Ishikawa (cell line): ENCODE measurements at regions not wholly inside any gene's neighbourhood (a gene's known extent, or its start where the extent isn't known, plus 50 kb on each side); places are given as distances from the start of the nearest gene placed in this dataset.

Source experiments
- CEBPB ChIP-seq: IDR thresholded peaks from 2 replicates; pipeline ENCODE4 v1.6.1; 2012
- CREB1 ChIP-seq: IDR thresholded peaks from 2 replicates; pipeline ENCODE4 v1.6.1; 2012; ENCODE audit warnings: low read depth
- EGR1 ChIP-seq: IDR thresholded peaks from 2 replicates; pipeline ENCODE4 v1.6.1; 2012
- EP300 ChIP-seq: IDR thresholded peaks from 2 replicates; pipeline ENCODE4 v1.6.1; 2012; ENCODE audit warnings: borderline replicate concordance
- FOXM1 ChIP-seq: IDR thresholded peaks from 2 replicates; pipeline ENCODE4 v1.6.1; 2012; ENCODE audit warnings: low read depth, borderline replicate concordance
- MAX ChIP-seq: IDR thresholded peaks from 2 replicates; pipeline ENCODE4 v1.6.1; 2012
- NFIC ChIP-seq: IDR thresholded peaks from 2 replicates; pipeline ENCODE4 v1.6.1; 2012
- RAD21 ChIP-seq: IDR thresholded peaks from 2 replicates; pipeline ENCODE4 v1.6.1; 2012; ENCODE audit warnings: low read depth
- REST ChIP-seq: IDR thresholded peaks from 2 replicates; pipeline ENCODE4 v1.6.1; 2012; ENCODE audit warnings: low read depth, mild to moderate bottlenecking
- TAF1 ChIP-seq: IDR thresholded peaks from 2 replicates; pipeline ENCODE4 v1.6.1; 2012; ENCODE audit warnings: low read depth, mild to moderate bottlenecking
- TCF12 ChIP-seq: IDR thresholded peaks from 2 replicates; pipeline ENCODE4 v1.6.1; 2012; ENCODE audit warnings: low read depth
- TEAD4 ChIP-seq: IDR thresholded peaks from 2 replicates; pipeline ENCODE4 v1.6.1; 2012
- USF1 ChIP-seq: IDR thresholded peaks from 2 replicates; pipeline ENCODE4 v1.6.1; 2012
- YY1 ChIP-seq: IDR thresholded peaks from 2 replicates; pipeline ENCODE4 v1.6.1; 2012; ENCODE audit warnings: low read depth
- ZBTB7A ChIP-seq: IDR thresholded peaks from 2 replicates; pipeline ENCODE4 v1.6.1; 2012; ENCODE audit warnings: low read depth

GRCh38 chr2:224174521-224174920 lies 135.4 kb upstream of the SERPINE2 start:
- no peak for TF ChIP-seq TCF12
- no peak for TF ChIP-seq EGR1
- no peak for TF ChIP-seq CREB1
- no peak for TF ChIP-seq NFIC
- no peak for TF ChIP-seq CEBPB
- no peak for TF ChIP-seq RAD21
- no peak for TF ChIP-seq TEAD4
- no peak for TF ChIP-seq YY1
- no peak for TF ChIP-seq MAX
- no peak for TF ChIP-seq FOXM1
- no peak for TF ChIP-seq ZBTB7A

GRCh38 chr2:224173933-224174332 lies 134.8 kb upstream of the SERPINE2 start:
- TF ChIP-seq CREB1 (no peak), RAD21 (no peak), REST (no peak), MAX (no peak), USF1 (no peak), ZBTB7A (no peak)

- TF ChIP-seq MAX = no peak
- TF ChIP-seq YY1 = no peak
- TF ChIP-seq USF1 = no peak
- no peak for TF ChIP-seq RAD21
- no peak for TF ChIP-seq EP300
- no peak for TF ChIP-seq NFIC
- no peak for TF ChIP-seq REST
- no peak for TF ChIP-seq CEBPB
- TF ChIP-seq FOXM1 = no peak
- no peak for TF ChIP-seq CREB1
- TF ChIP-seq TAF1 = no peak
- TF ChIP-seq TCF12 = no peak
- no peak for TF ChIP-seq TEAD4
- TF ChIP-seq EGR1 = no peak
- no peak for TF ChIP-seq ZBTB7A
Observed at GRCh38 chr2:224173210-224173609, 134.1 kb upstream of the SERPINE2 start.

GRCh38 chr2:224171226-224171625 lies 132.1 kb upstream of the SERPINE2 start:
- TF ChIP-seq NFIC = no peak
- TF ChIP-seq RAD21 = no peak
- no peak for TF ChIP-seq TAF1
- TF ChIP-seq EP300 = no peak
- no peak for TF ChIP-seq MAX

GRCh38 chr2:224169847-224170246 lies 130.8 kb upstream of the SERPINE2 start:
- TF ChIP-seq REST = no peak
